ENCODE measurements at regions not wholly inside any gene's neighbourhood (a gene's known extent, or its start where the extent isn't known, plus 50 kb on each side); places are given as distances from the start of the nearest gene placed in this dataset.

GRCh38 chr1:90391126-90391525 is 326.0 kb downstream of the BARHL2 start:
- TF ChIP-seq CTCF (IDR thresholded peaks at IDR 0.05 in 4 of 5, conservative IDR thresholded peaks at IDR 0.05 in 1 of 5) (no peak), POLR2A (IDR thresholded peaks at IDR 0.05) (no peak)
